PC-9 (cell line): ENCODE measurements at regions not wholly inside any gene's neighbourhood (a gene's known extent, or its start where the extent isn't known, plus 50 kb on each side); places are given as distances from the start of the nearest gene placed in this dataset.

Source experiments
- BruUV-seq: library from RNA; stranded (reverse); fragments of 400-500 nt; replicated peaks from 2 replicates; lab custom pipeline; 2021; lab: Mats Ljungman, UMichigan
- CTCF ChIA-PET: fragments of 300-600 bp; sonication (Branson Sonifier 250); formaldehyde crosslinking; loops from one replicate; lab custom pipeline; 2022; ENCODE audit warnings: antibody characterized with exemption; lab: Charles Lee
- POLR2A ChIA-PET: fragments of 300-600 bp; sonication (Branson Sonifier 250); formaldehyde crosslinking; loops from one replicate; lab custom pipeline; 2022; ENCODE audit warnings: antibody characterized with exemption; ENCODE audit not compliant: unreplicated experiment; lab: Charles Lee
- DNase-seq, 2 experiments: peaks; one replicate each; pipeline versions ENCODE4 v3.0.0 to v3.0.0-alpha.2; 2015 to 2022; ENCODE audit warnings: mixed read lengths in 1 of 2
- H2AFZ ChIP-seq: fragments of 200-600 bp; sonication (generic); 2 replicates; pipeline ENCODE4 v1.8.1; 2017; ENCODE audit warnings: antibody characterized with exemption
- H3F3A ChIP-seq: fragments of 200-600 bp; sonication (generic); 2 replicates; pipeline ENCODE4 v1.8.1; 2017; ENCODE audit warnings: antibody characterized with exemption, mild to moderate bottlenecking, low read depth; ENCODE audit not compliant: insufficient read depth
- H3K27ac ChIP-seq: fragments of 200-600 bp; sonication (generic); 2 replicates; pipeline ENCODE4 v1.6.1; 2016; ENCODE audit warnings: mixed run types
- H3K27me3 ChIP-seq: fragments of 200-600 bp; sonication (generic); 2 replicates; pipeline ENCODE4 v1.6.1; 2016; ENCODE audit warnings: low read depth, mixed run types; ENCODE audit not compliant: insufficient read depth
- H3K36me3 ChIP-seq: fragments of 200-600 bp; sonication (generic); 2 replicates; pipeline ENCODE4 v1.6.1; 2016; ENCODE audit warnings: low read depth, mixed run types
- H3K4me1 ChIP-seq: fragments of 200-600 bp; sonication (generic); replicated peaks from 2 replicates; pipeline ENCODE4 v1.6.1; 2016; ENCODE audit warnings: mixed run types; ENCODE audit not compliant: insufficient read depth
- H3K4me2 ChIP-seq: fragments of 200-600 bp; sonication (generic); 2 replicates; pipeline ENCODE4 v1.6.1; 2017; ENCODE audit warnings: mixed run types
- H3K4me3 ChIP-seq: fragments of 200-600 bp; sonication (generic); 2 replicates; pipeline ENCODE4 v1.6.1; 2016; ENCODE audit warnings: mixed run types
- H3K79me2 ChIP-seq: fragments of 200-600 bp; sonication (generic); 2 replicates; pipeline ENCODE4 v1.6.1; 2017; ENCODE audit warnings: low read depth, mixed run types
- H3K9me2 ChIP-seq: fragments of 200-600 bp; sonication (generic); 2 replicates; pipeline ENCODE4 v1.8.1; 2017; ENCODE audit warnings: mild to moderate bottlenecking; ENCODE audit not compliant: insufficient read depth
- H3K9me3 ChIP-seq: fragments of 200-600 bp; sonication (generic); 2 replicates; pipeline ENCODE4 v1.8.1; 2016; ENCODE audit warnings: low read depth; ENCODE audit not compliant: insufficient read depth
- H4K20me1 ChIP-seq: fragments of 200-600 bp; sonication (generic); 2 replicates; pipeline ENCODE4 v1.8.1; 2017; ENCODE audit not compliant: insufficient read depth
- EZH2 ChIP-seq: fragments of 200-600 bp; sonication (generic); IDR thresholded peaks from 2 replicates; pipeline ENCODE4 v1.8.0; 2017; ENCODE audit warnings: antibody characterized with exemption, low read depth
- intact Hi-C: fragments of 100-400 bp; cut with micrococcal nuclease; formaldehyde crosslinking; loops from one replicate; pipeline ENCODE4 v1.10.0; 2022; ENCODE audit not compliant: unreplicated experiment
- TF ChIP-seq, protein P1 (sequence below): fragments of 200-600 bp; sonication (generic); conservative IDR thresholded peaks from 2 replicates; pipeline ENCODE4 v1.6.1; 2017; ENCODE audit warnings: mixed run types, antibody characterized with exemption, mild to moderate bottlenecking, moderate library complexity

DNA sequence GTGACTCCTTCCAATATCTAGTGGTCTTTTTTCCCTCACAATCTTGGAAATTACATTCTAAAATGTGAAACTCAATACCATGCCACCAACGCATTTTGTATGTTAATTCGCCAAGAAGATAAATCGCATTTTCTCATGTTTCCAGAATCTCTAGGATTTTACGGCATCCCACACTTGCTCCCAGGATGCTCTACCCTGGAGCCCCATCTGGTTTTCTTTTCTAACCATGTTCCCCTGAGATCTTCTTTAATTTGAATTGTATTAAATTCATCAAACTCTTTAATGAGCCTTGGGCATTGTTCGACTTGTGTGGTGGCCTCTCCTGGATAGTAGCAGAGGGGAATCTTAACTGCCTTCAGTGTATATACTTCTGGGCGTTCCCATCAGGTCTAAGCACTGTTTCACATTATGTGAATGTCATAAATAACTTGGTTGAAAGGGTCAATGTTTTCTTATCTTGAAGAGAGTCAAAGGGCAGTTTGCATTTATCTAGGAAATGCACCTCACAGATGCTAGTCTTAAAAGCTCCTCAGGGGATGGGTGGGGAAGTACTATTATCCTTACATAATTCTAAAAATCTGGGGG lies 169.1 kb upstream of the MEOX2 start:
- no peaks in the 10 kb centered on the region for H3K9me2 ChIP-seq
- CTCF ChIA-PET, result no interaction called here
- no peaks in the 10 kb centered on the region for H3K79me2 ChIP-seq
- H3K27me3 ChIP-seq, result no peaks in the 10 kb centered on the region
- no peak overlapping the region for H3K4me3 ChIP-seq
- no peaks in the 10 kb centered on the region for H4K20me1 ChIP-seq
- TF ChIP-seq EZH2, result no peak
- TF ChIP-seq, protein P1, sequence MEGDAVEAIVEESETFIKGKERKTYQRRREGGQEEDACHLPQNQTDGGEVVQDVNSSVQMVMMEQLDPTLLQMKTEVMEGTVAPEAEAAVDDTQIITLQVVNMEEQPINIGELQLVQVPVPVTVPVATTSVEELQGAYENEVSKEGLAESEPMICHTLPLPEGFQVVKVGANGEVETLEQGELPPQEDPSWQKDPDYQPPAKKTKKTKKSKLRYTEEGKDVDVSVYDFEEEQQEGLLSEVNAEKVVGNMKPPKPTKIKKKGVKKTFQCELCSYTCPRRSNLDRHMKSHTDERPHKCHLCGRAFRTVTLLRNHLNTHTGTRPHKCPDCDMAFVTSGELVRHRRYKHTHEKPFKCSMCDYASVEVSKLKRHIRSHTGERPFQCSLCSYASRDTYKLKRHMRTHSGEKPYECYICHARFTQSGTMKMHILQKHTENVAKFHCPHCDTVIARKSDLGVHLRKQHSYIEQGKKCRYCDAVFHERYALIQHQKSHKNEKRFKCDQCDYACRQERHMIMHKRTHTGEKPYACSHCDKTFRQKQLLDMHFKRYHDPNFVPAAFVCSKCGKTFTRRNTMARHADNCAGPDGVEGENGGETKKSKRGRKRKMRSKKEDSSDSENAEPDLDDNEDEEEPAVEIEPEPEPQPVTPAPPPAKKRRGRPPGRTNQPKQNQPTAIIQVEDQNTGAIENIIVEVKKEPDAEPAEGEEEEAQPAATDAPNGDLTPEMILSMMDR, result no peak
- no TSS peak for BruUV-seq
- no peak overlapping the region for H2AFZ ChIP-seq
- H3K4me2 ChIP-seq, result no peak overlapping the region
- H3F3A ChIP-seq, result no peaks in the 10 kb centered on the region
- H3K36me3 ChIP-seq, result no peaks in the 10 kb centered on the region
- DNase-seq, result no peak
- no peak overlapping the region for H3K27ac ChIP-seq
- H3K9me3 ChIP-seq, result no peaks in the 10 kb centered on the region
- no peaks in the 10 kb centered on the region for H3K4me1 ChIP-seq
- intact Hi-C loops, result no loop called here
- POLR2A ChIA-PET, result interaction anchor here (0.6 kb wide), 1 partner anchor 161 kb away, joined by 3 read pairs; no protein-coding TSS in a partner anchor

DNA sequence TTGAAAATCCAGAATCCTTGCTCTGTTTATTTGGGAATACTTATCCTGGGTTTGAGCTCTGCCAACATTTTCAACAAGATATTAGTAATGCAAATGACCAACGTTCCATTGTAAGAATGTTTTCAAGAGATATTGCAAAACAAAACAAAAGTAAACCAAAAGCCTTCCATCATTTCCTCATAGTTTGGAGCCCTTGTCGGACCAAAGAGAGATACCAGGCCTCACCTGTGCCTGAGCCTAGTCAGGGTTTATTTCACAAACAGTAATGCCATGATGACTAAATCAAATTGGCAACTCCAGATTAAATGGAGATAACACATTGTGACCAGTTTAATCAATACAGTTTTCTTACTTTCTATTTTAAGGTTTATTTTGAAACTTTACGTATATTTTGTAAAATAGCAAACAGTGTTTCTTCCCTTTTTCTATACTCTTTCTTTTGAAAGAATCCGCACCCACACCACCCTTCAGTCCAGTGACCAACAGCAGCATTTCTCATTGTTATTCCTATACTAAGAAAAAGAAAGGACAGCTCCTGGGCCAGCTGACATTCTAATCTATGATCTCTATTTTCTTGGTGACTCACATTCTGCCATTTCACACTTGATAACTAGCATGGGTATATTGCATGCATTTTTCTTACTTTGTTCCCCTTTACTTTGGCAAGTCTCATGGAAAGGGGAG lies 168.5 kb upstream of the MEOX2 start:
- no peaks in the 10 kb centered on the region for H3F3A ChIP-seq
- no peak for TF ChIP-seq EZH2
- TF ChIP-seq, protein P1, result no peak
- H3K27ac ChIP-seq, result no peak overlapping the region
- H3K79me2 ChIP-seq, result no peaks in the 10 kb centered on the region
- no peaks in the 10 kb centered on the region for H3K36me3 ChIP-seq
- ChIA-PET CTCF (interaction anchor here (0.7 kb wide), 1 partner anchor 1931 kb away, joined by 3 read pairs; no protein-coding TSS in a partner anchor), POLR2A (interaction anchor here (0.6 kb wide), 1 partner anchor 161 kb away, joined by 3 read pairs; no protein-coding TSS in a partner anchor)
- no peak overlapping the region for H2AFZ ChIP-seq
- H3K9me2 ChIP-seq, result no peaks in the 10 kb centered on the region
- H3K27me3 ChIP-seq, result no peaks in the 10 kb centered on the region
- no peaks in the 10 kb centered on the region for H3K4me1 ChIP-seq
- no peaks in the 10 kb centered on the region for H3K9me3 ChIP-seq
- no TSS peak for BruUV-seq
- intact Hi-C loops, result no loop called here
- H4K20me1 ChIP-seq, result no peaks in the 10 kb centered on the region
- no peak overlapping the region for H3K4me3 ChIP-seq
- H3K4me2 ChIP-seq, result no peak overlapping the region
- peak in 1 of 2 experiments; percentile 34 for DNase-seq

DNA sequence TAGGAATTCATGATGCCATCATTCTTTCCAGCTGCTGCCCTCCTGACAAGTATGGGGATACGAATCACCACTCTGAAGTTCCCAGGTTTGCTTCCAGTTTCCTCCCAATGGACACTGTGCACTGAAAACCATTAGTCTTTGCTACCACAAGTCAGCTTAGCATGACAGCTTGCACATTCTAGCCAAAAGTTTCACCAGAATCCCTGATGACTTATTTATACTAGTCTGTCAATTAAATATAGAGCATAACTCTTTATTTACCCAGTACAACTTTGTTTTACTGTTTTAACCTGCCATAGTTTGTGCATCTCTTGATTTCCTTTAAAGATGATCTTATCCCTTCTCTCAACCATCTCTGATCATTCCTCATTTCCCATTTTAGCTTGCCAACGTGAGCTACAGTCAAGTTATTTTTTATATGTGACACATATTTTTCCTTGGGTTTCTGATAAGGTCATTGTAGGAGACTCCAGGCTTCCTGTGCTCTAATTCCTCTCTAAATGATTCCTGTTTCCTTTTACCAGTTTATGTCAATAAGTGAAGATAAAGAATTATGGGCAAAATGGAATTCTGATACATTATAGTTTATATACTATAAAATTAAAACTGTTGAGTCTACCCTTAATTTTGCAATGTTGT lies 167.5 kb upstream of the MEOX2 start:
- Histone ChIP-seq H4K20me1 (no peaks in the 10 kb centered on the region), H3K27ac (no peak overlapping the region), H3K36me3 (no peaks in the 10 kb centered on the region), H3K27me3 (no peaks in the 10 kb centered on the region), H3K9me2 (no peaks in the 10 kb centered on the region), H3K79me2 (no peaks in the 10 kb centered on the region), H2AFZ (no peak overlapping the region), H3K4me1 (no peaks in the 10 kb centered on the region), H3K9me3 (no peaks in the 10 kb centered on the region), H3F3A (no peaks in the 10 kb centered on the region), H3K4me2 (no peak overlapping the region), H3K4me3 (no peak overlapping the region)
- intact Hi-C loops, result no loop called here
- BruUV-seq, result no TSS peak
- no peak for TF ChIP-seq EZH2
- TF ChIP-seq, protein P1, result no peak
- CTCF ChIA-PET, result no interaction called here
- DNase-seq, result no peak
- POLR2A ChIA-PET, result no interaction called here
